CD4-positive, CD25-positive, alpha-beta regulatory T cell (primary cell): ENCODE measurements at regions not wholly inside any gene's neighbourhood (a gene's known extent, or its start where the extent isn't known, plus 50 kb on each side); places are given as distances from the start of the nearest gene placed in this dataset.
"Not testable (repeated sequence)": the region's sequence is repeated elsewhere in the genome, so short reads cannot be mapped to it uniquely, and the experiment has no call there.

Experiments used
- ATAC-seq, 2 donors: fragments of 150-1000 bp; cut with Tn5 transposase; one replicate each; pipeline ENCODE4 v1.10.0; 2021; ENCODE audit warnings: low read depth in 2 of 2, moderate number of reproducible peaks in 2 of 2, moderate library complexity in 1 of 2
- DNase-seq, 3 donors: peaks; one replicate each; pipeline versions ENCODE4 v3.0.0 to v3.0.0-alpha.2; 2012 to 2022; ENCODE audit warnings: mixed read lengths in 1 of 3
- H3K27ac ChIP-seq: one replicate; pipeline ENCODE4 v1.7.0; 2013; ENCODE audit warnings: mild to moderate bottlenecking, low read length; ENCODE audit not compliant: insufficient read depth, poor library complexity, severe bottlenecking
- H3K27me3 ChIP-seq: one replicate; pipeline ENCODE4 v1.7.0; 2013; ENCODE audit warnings: low read length; ENCODE audit not compliant: control insufficient read depth, insufficient read depth
- H3K36me3 ChIP-seq: one replicate; pipeline ENCODE4 v1.7.0; 2013; ENCODE audit warnings: mild to moderate bottlenecking, low read length, moderate library complexity; ENCODE audit not compliant: control insufficient read depth, insufficient read depth
- H3K4me1 ChIP-seq: 2 replicates; pipeline ENCODE4 v1.7.0; 2013; ENCODE audit warnings: mild to moderate bottlenecking, low read length; ENCODE audit not compliant: insufficient read depth, control insufficient read depth, poor library complexity, severe bottlenecking
- H3K4me3 ChIP-seq: one replicate; pipeline ENCODE4 v1.7.0; 2013; ENCODE audit warnings: low read depth, mild to moderate bottlenecking, low read length, moderate library complexity
- H3K9me3 ChIP-seq, 2 experiments: 1 replicate in 1 of 2; 2 replicates in 1 of 2; pipeline ENCODE4 v1.7.0; 2013; ENCODE audit warnings: low read length in 2 of 2, mild to moderate bottlenecking in 1 of 2, moderate library complexity in 1 of 2; ENCODE audit not compliant: control insufficient read depth in 2 of 2
- H3K27ac Mint-ChIP-seq, 3 donors: one replicate each; pipeline ENCODE4 v1.8.0; 2020 to 2022; ENCODE audit warnings: mild to moderate bottlenecking in 3 of 3, mixed read lengths in 3 of 3, moderate library complexity in 2 of 3
- H3K27me3 Mint-ChIP-seq: one replicate; pipeline ENCODE4 v1.8.0; 2022; ENCODE audit warnings: mild to moderate bottlenecking, mixed read lengths
- H3K36me3 Mint-ChIP-seq: one replicate; pipeline ENCODE4 v1.8.0; 2020; ENCODE audit warnings: mixed read lengths
- H3K4me1 Mint-ChIP-seq, 4 donors: one replicate each; pipeline ENCODE4 v1.8.0; 2020 to 2022; ENCODE audit warnings: mixed read lengths in 4 of 4, mild to moderate bottlenecking in 1 of 4
- H3K4me3 Mint-ChIP-seq, 4 donors: one replicate each; pipeline ENCODE4 v1.8.0; 2020 to 2022; ENCODE audit warnings: mild to moderate bottlenecking in 4 of 4, mixed read lengths in 4 of 4, moderate library complexity in 3 of 4
- H3K9me3 Mint-ChIP-seq, 7 donors: one replicate each; pipeline ENCODE4 v1.8.0; 2020 to 2022; ENCODE audit warnings: mixed read lengths in 7 of 7, mild to moderate bottlenecking in 3 of 7, moderate library complexity in 2 of 7

- H3K9me3 Mint-ChIP-seq, H3K27me3 ChIP-seq, DNase-seq, ATAC-seq, H3K36me3 ChIP-seq, H3K36me3 Mint-ChIP-seq, H3K9me3 ChIP-seq: not testable (repeated sequence)
- H3K4me3 ChIP-seq: peak overlapping the region; percentile 43
- Mint-ChIP-seq H3K27ac (peak overlapping the region; percentile 83 to 98 (median 94)), H3K4me3 (peak overlapping the region; percentile 45 to 84 (median 74)), H3K4me1 (peaks cover 15 to 52% (median 33%) of the 10 kb centered on the region in 4 donors), H3K27me3 (peaks cover 23% of the 10 kb centered on the region)
- peak overlapping the region; percentile 74 for H3K27ac ChIP-seq
- peaks cover 33% of the 10 kb centered on the region for H3K4me1 ChIP-seq
Measured at GRCh38 chr1:148372051-148372726, 110.9 kb downstream of the PPIAL4G start.

- H3K4me3 Mint-ChIP-seq: peak overlapping the region; percentile 21 to 84 (median 52)
- not testable (repeated sequence) for H3K9me3 Mint-ChIP-seq, H3K27me3 ChIP-seq, H3K9me3 ChIP-seq, H3K36me3 ChIP-seq, H3K36me3 Mint-ChIP-seq
- H3K27ac Mint-ChIP-seq: peak overlapping the region; percentile 83 to 98 (median 94)
- Histone ChIP-seq H3K4me1 (peaks cover 33% of the 10 kb centered on the region), H3K27ac (peak overlapping the region; percentile 74), H3K4me3 (peak overlapping the region; percentile 43)
- DNase-seq: peak; percentile 54 to 86 (median 75)
- peaks cover 23% of the 10 kb centered on the region for H3K27me3 Mint-ChIP-seq
- H3K4me1 Mint-ChIP-seq: peaks cover 15 to 52% (median 33%) of the 10 kb centered on the region in 4 donors
- ATAC-seq: peak; percentile 81 to 86
Measured at GRCh38 chr1:148371551-148371994, 111.5 kb downstream of the PPIAL4G start.

- not testable (repeated sequence) for H3K36me3 ChIP-seq, DNase-seq, H3K9me3 Mint-ChIP-seq, H3K36me3 Mint-ChIP-seq, H3K27me3 ChIP-seq, H3K4me3 ChIP-seq, ATAC-seq, H3K9me3 ChIP-seq
- Mint-ChIP-seq H3K27me3 (peaks cover 23% of the 10 kb centered on the region), H3K4me3 (peak overlapping the region in 1 of 4 donors; percentile 38), H3K4me1 (peaks cover 11 to 45% (median 27%) of the 10 kb centered on the region in 4 donors), H3K27ac (peak overlapping the region; percentile 77 to 87 (median 87))
- Histone ChIP-seq H3K27ac (peak overlapping the region; percentile 41), H3K4me1 (peaks cover 33% of the 10 kb centered on the region)
Measured at GRCh38 chr1:148370661-148371060, 112.4 kb downstream of the PPIAL4G start.

- H3K9me3 ChIP-seq: no peaks in the 10 kb centered on the region
- H3K4me3 Mint-ChIP-seq: no peak overlapping the region
- H3K36me3 Mint-ChIP-seq: no peaks in the 10 kb centered on the region
- peaks cover 12% of the 10 kb centered on the region for H3K4me1 ChIP-seq
- H3K36me3 ChIP-seq: no peaks in the 10 kb centered on the region
- H3K4me1 Mint-ChIP-seq: peaks cover 3 to 32% (median 18%) of the 10 kb centered on the region in 4 donors
- peaks cover 4% of the 10 kb centered on the region for H3K27me3 ChIP-seq
- no peaks in the 10 kb centered on the region for H3K9me3 Mint-ChIP-seq
- no peak overlapping the region for H3K4me3 ChIP-seq
- no peak overlapping the region for H3K27ac Mint-ChIP-seq
- peaks cover 37% of the 10 kb centered on the region for H3K27me3 Mint-ChIP-seq
- ATAC-seq (no peak), DNase-seq (no peak)
- H3K27ac ChIP-seq: no peak overlapping the region
Measured at GRCh38 chr1:148367596-148367995, 115.5 kb downstream of the PPIAL4G start.

DNA sequence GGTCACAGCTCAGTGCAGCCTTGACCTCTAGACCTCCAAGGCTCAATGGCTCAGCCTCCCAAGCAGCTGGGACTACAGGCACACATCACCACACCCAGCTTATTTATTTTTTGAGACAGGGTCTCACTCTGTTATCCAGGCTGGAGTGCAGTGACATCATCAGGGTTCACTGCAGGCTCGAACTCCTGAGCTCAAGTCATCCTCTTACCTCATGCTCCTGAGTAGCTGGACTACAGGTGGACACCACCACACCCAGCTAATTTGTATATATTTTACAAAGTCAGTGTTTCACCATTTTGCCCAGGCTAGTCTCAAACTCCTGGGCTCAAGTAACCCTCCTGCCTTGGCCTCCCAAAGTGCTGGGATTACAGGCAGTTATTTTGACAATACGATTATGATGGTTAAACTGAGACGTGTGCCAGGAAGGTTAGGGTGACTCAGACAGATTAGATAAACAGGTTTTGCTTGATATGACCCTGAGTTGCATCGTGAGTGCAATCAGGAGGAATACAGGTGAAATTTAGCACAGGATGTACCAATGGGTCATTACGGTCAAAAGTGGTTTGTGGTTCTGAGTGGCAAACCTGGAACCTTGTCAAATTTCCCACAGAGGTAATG is 116.9 kb downstream of the PPIAL4G start:
- H3K36me3 Mint-ChIP-seq, H3K4me3 ChIP-seq, H3K36me3 ChIP-seq, ATAC-seq, H3K27ac ChIP-seq, DNase-seq, H3K4me3 Mint-ChIP-seq, H3K9me3 Mint-ChIP-seq, H3K9me3 ChIP-seq, H3K27ac Mint-ChIP-seq: not testable (repeated sequence)
- Histone ChIP-seq H3K4me1 (peaks cover 11% of the 10 kb centered on the region), H3K27me3 (peaks cover 10% of the 10 kb centered on the region)
- peaks cover 48% of the 10 kb centered on the region for H3K27me3 Mint-ChIP-seq
- peaks cover 4 to 32% (median 11%) of the 10 kb centered on the region in 4 donors for H3K4me1 Mint-ChIP-seq

DNA sequence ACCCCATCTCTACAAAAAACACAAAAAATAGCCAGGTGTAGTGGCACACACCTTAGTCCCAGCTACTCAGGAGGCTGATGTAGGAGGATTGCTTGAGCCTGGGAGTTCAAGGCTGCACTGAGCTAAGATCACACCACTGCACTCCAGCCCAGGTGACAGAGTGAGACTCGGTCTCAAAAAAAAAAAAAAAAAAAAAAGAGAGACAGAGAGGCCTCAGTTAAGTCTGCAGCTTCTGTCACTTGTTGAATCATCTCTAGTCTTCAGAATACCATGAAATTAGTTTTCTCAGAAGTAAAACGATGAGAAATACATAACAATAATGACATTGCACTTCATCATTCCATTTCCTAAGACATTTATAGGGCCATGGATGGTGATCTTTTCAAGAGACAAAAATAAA is 118.0 kb downstream of the PPIAL4G start:
- not testable (repeated sequence) for DNase-seq, H3K9me3 Mint-ChIP-seq, H3K27ac ChIP-seq, H3K36me3 Mint-ChIP-seq, H3K4me3 ChIP-seq, H3K9me3 ChIP-seq, H3K36me3 ChIP-seq, H3K4me3 Mint-ChIP-seq, ATAC-seq
- peaks cover 4 to 26% (median 11%) of the 10 kb centered on the region in 4 donors for H3K4me1 Mint-ChIP-seq
- H3K27me3 Mint-ChIP-seq: peaks cover 49% of the 10 kb centered on the region
- peaks cover 12% of the 10 kb centered on the region for H3K4me1 ChIP-seq
- H3K27ac Mint-ChIP-seq: peak overlapping the region in 1 of 3 donors; percentile 54
- H3K27me3 ChIP-seq: peaks cover 13% of the 10 kb centered on the region

DNA sequence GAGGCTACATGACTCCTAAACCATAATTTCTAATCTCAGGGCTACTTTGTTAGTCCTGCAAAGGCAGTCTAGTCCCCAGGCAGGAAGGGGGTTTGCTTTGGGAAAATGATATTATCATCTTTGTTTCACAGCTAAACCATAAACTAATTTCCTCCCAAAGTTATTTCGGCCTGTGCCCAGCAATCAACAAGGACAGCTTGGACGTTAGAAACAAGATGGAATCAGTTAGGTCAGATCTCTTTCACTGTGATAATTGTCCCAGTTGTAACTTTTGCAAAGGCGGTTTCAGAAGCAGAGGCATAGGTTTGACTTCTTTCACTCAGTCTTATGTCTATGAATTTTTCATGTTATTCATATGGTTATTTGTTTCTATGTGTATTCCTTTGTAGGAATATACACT is 119.1 kb downstream of the PPIAL4G start:
- H3K27me3 ChIP-seq: peaks cover 13% of the 10 kb centered on the region
- not testable (repeated sequence) for H3K9me3 ChIP-seq, H3K27ac ChIP-seq, H3K9me3 Mint-ChIP-seq, DNase-seq, H3K36me3 ChIP-seq, H3K36me3 Mint-ChIP-seq, ATAC-seq, H3K4me3 ChIP-seq, H3K27ac Mint-ChIP-seq
- Mint-ChIP-seq H3K27me3 (peaks cover 54% of the 10 kb centered on the region), H3K4me3 (peak overlapping the region in 1 of 4 donors; percentile 64), H3K4me1 (peaks cover 4 to 26% (median 11%) of the 10 kb centered on the region in 4 donors)
- peaks cover 12% of the 10 kb centered on the region for H3K4me1 ChIP-seq
